RWPE2 (cell line): ENCODE measurements at regions not wholly inside any gene's neighbourhood (a gene's known extent, or its start where the extent isn't known, plus 50 kb on each side); places are given as distances from the start of the nearest gene placed in this dataset.

ENCODE experiments used
- ATAC-seq: fragments of 200-7000 bp; cut with Tn5 transposase; 3 replicates; pipeline ENCODE4 v1.9.1; 2021; ENCODE audit warnings: low read depth
- DNase-seq: peaks from one replicate; pipeline ENCODE4 v3.0.0-alpha.2; 2020; ENCODE audit warnings: low spot score
- H3K27ac ChIP-seq: fragments of 450-650 bp; 2 replicates; pipeline ENCODE4 v1.5.1; 2017; ENCODE audit warnings: mild to moderate bottlenecking; ENCODE audit not compliant: poor library complexity, severe bottlenecking
- H3K27me3 ChIP-seq: fragments of 250-450 bp; sonication (Bioruptor Pico); 2 replicates; pipeline ENCODE4 v1.5.1; 2021; ENCODE audit warnings: mild to moderate bottlenecking, moderate library complexity; ENCODE audit not compliant: insufficient read depth, poor library complexity, severe bottlenecking
- H3K36me3 ChIP-seq: fragments of 250-450 bp; sonication (Bioruptor Pico); 2 replicates; pipeline ENCODE4 v1.5.1; 2020; ENCODE audit warnings: low read depth, mild to moderate bottlenecking, moderate library complexity
- H3K4me1 ChIP-seq: fragments of 250-450 bp; sonication (Bioruptor Pico); 2 replicates; pipeline ENCODE4 v1.5.1; 2021; ENCODE audit warnings: mild to moderate bottlenecking, moderate library complexity; ENCODE audit not compliant: insufficient read depth, poor library complexity, severe bottlenecking
- H3K4me3 ChIP-seq: fragments of 250-450 bp; sonication (Bioruptor Pico); 2 replicates; pipeline ENCODE4 v1.5.1; 2021; ENCODE audit warnings: mild to moderate bottlenecking, moderate library complexity; ENCODE audit not compliant: severe bottlenecking
- H3K9me3 ChIP-seq: fragments of 250-450 bp; sonication (Bioruptor Pico); 2 replicates; pipeline ENCODE4 v1.5.1; 2021; ENCODE audit warnings: mild to moderate bottlenecking, moderate library complexity; ENCODE audit not compliant: severe bottlenecking
- TF ChIP-seq, protein P1 (sequence below): fragments of 450-650 bp; IDR thresholded peaks from one replicate; pipeline ENCODE4 v1.5.1; 2017; ENCODE audit warnings: mild to moderate bottlenecking, moderate library complexity; ENCODE audit not compliant: poor library complexity, severe bottlenecking

DNA sequence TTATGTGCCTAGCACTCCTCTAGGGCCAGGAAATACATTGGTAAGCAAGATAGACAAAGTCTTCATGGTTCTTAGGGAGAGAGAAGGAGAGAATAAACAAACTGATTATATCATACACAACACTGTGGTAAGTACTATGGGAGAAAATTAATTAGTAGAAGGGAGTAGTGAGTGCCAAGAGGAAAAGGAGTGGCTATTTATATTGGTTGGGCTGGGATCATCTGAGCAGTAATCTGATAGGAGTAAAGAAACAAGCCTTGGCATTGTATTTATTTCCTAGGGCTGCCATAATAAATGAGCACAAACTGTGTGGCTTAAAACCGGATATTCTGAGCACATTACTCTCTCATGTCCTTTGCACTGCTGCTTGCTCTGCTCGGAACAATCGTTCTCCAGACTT, 158.1 kb upstream of the PHF14 start:
- no peaks in the 10 kb centered on the region for H3K27me3 ChIP-seq
- H3K9me3 ChIP-seq: no peaks in the 10 kb centered on the region
- ATAC-seq (no peak), DNase-seq (no peak)
- TF ChIP-seq, protein P1, sequence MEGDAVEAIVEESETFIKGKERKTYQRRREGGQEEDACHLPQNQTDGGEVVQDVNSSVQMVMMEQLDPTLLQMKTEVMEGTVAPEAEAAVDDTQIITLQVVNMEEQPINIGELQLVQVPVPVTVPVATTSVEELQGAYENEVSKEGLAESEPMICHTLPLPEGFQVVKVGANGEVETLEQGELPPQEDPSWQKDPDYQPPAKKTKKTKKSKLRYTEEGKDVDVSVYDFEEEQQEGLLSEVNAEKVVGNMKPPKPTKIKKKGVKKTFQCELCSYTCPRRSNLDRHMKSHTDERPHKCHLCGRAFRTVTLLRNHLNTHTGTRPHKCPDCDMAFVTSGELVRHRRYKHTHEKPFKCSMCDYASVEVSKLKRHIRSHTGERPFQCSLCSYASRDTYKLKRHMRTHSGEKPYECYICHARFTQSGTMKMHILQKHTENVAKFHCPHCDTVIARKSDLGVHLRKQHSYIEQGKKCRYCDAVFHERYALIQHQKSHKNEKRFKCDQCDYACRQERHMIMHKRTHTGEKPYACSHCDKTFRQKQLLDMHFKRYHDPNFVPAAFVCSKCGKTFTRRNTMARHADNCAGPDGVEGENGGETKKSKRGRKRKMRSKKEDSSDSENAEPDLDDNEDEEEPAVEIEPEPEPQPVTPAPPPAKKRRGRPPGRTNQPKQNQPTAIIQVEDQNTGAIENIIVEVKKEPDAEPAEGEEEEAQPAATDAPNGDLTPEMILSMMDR: no peak
- no peak overlapping the region for H3K4me3 ChIP-seq
- no peaks in the 10 kb centered on the region for H3K4me1 ChIP-seq
- H3K36me3 ChIP-seq: no peaks in the 10 kb centered on the region
- no peak overlapping the region for H3K27ac ChIP-seq

DNA sequence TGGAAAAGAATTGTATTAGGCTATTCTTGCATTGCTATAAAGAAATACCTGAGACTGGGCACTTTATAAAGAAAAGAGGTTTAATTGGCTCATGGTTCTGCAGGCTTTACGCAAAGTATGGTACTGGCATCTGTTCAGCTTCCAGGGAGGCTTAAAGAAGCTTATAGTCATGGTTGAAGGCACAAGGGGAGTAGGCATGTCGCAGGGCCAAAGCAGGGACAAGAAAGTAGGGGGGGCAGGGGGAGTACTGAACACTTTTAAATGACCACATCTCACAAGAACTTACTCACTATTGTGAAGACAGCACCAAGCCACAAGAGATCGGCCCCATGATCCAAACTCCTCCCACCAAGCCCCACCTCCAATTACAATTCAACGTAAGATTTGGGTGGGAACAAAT, 152.5 kb upstream of the PHF14 start:
- ATAC-seq: no peak
- no peak for DNase-seq
- no peaks in the 10 kb centered on the region for H3K4me1 ChIP-seq
- no peaks in the 10 kb centered on the region for H3K9me3 ChIP-seq
- no peaks in the 10 kb centered on the region for H3K36me3 ChIP-seq
- no peak overlapping the region for H3K4me3 ChIP-seq
- no peaks in the 10 kb centered on the region for H3K27me3 ChIP-seq
- TF ChIP-seq, protein P1: no peak
- no peak overlapping the region for H3K27ac ChIP-seq

DNA sequence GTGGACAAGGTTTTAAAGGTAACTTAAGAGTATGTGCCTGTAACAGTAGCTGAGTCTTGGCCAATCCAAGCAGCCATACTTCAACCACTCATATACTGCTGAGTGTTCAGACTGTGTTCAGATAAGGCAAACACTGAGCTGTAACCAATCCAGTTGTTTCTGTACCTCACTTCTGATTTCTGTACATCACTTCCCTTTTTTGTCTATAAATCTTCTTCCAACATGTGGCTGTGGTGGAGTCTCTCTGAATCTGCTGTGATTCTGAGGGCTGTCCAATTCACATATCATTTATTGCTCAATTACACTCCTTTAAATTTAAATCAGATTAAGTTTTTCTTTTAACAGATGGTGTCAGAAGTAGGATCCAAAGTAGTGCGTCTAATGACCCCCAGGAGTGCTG, 149.5 kb upstream of the PHF14 start:
- TF ChIP-seq, protein P1: no peak
- ATAC-seq (no peak), DNase-seq (no peak)
- Histone ChIP-seq H3K36me3 (no peaks in the 10 kb centered on the region), H3K4me3 (no peak overlapping the region), H3K27me3 (no peaks in the 10 kb centered on the region), H3K4me1 (no peaks in the 10 kb centered on the region), H3K9me3 (no peaks in the 10 kb centered on the region), H3K27ac (no peak overlapping the region)

DNA sequence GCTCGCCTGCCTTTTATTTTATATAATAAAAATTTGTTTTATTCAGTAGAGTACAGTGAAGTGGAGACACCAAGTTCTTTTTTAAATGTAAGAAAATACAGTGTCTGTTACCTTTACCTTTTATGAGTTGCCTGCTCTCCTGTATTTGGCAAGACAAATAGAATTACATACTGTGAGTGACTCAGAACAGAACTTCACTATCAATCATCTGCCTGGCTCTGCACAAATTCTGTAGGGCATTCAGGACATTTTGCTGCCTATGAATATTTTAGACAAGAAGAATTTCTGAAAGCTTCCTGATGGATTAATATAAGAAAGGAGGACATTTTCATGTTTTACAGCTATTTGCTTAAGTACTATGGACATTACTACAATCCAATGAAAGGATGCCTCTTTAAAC, 135.4 kb upstream of the PHF14 start:
- no peak overlapping the region for H3K4me3 ChIP-seq
- no peaks in the 10 kb centered on the region for H3K27me3 ChIP-seq
- TF ChIP-seq, protein P1: no peak
- H3K9me3 ChIP-seq: no peaks in the 10 kb centered on the region
- DNase-seq (no peak), ATAC-seq (0 out of 3 replicates have a peak, but pooled peaks have one; percentile 44)
- no peaks in the 10 kb centered on the region for H3K36me3 ChIP-seq
- H3K27ac ChIP-seq: no peak overlapping the region
- H3K4me1 ChIP-seq: no peaks in the 10 kb centered on the region

DNA sequence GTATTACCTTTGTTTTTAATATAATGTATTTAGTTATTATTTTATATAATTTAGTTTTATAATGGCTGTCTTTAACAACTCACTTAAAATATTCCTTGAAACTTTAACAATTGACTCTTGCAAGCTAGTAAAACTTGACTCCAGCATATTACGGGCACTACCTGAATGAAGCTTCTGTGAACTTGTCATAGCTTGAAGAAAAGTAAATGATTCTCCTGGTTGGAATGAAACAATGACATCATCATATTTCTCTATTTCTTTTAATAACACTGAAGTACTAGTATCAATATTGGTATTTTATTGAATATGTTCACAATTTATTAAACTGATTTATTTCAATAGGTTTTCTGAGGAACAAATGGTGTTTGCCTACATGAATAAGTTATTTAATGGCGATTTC, 128.4 kb upstream of the PHF14 start:
- Histone ChIP-seq H3K4me1 (no peaks in the 10 kb centered on the region), H3K4me3 (no peak overlapping the region), H3K36me3 (no peaks in the 10 kb centered on the region), H3K27me3 (no peaks in the 10 kb centered on the region), H3K27ac (no peak overlapping the region), H3K9me3 (no peaks in the 10 kb centered on the region)
- TF ChIP-seq, protein P1: no peak
- DNase-seq (no peak), ATAC-seq (no peak)
